ENCODE measurements at regions not wholly inside any gene's neighbourhood (a gene's known extent, or its start where the extent isn't known, plus 50 kb on each side); places are given as distances from the start of the nearest gene placed in this dataset.
A peak's percentile ranks its signal among the peaks of the same experiment; 100 is the strongest.

DNA sequence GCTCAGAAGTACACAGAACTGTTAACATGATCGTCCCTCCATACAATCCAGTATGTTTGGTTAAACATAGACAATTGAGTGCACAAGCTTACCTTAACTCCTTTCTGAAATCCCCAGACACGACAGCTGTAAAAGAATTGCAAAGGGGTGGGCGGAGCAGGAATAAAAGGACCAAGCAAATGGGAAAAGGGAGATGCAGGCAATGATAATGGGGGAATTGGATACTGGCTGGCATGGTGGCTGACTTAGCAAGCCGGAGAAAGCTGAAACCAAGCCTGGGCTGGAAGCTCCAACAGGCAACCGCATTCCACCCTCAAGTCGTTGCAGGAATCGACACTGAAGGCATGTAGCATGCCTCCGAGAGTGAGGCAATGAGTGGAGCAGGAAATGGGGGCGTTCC is 96.8 kb upstream of the TMEM132C start:
- in situ Hi-C loops (cut with MboI; ENCODE audit: low sequenced_read_pairs, unreplicated experiment): no loop called here
- TF ChIP-seq, protein P1, sequence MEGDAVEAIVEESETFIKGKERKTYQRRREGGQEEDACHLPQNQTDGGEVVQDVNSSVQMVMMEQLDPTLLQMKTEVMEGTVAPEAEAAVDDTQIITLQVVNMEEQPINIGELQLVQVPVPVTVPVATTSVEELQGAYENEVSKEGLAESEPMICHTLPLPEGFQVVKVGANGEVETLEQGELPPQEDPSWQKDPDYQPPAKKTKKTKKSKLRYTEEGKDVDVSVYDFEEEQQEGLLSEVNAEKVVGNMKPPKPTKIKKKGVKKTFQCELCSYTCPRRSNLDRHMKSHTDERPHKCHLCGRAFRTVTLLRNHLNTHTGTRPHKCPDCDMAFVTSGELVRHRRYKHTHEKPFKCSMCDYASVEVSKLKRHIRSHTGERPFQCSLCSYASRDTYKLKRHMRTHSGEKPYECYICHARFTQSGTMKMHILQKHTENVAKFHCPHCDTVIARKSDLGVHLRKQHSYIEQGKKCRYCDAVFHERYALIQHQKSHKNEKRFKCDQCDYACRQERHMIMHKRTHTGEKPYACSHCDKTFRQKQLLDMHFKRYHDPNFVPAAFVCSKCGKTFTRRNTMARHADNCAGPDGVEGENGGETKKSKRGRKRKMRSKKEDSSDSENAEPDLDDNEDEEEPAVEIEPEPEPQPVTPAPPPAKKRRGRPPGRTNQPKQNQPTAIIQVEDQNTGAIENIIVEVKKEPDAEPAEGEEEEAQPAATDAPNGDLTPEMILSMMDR (IDR thresholded peaks at IDR 0.05; ENCODE audit: borderline replicate concordance, control extremely low read depth, extremely low read depth, insufficient read depth, missing control alignments): no peak
- no peak for DNase-seq (ENCODE audit: low spot score)

DNA sequence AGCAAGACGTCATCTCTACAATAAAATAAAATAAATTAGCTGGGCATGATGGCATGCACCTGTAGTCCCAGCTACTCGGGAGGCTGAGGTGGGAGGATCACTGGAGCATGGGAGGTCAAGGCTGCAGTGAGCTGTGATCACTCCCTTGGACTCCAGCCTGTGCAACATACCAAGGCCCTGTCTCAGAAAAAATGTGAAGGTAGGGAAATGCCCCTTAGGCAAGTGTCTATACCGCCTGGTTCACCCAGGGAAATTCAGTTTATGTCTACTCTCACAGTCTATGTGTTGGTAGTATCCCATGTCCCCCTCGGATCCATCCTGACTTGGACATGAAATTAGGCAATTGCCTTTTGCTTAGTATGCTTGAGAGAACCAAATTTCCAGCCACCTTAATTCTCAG is 88.4 kb upstream of the TMEM132C start:
- in situ Hi-C loops (cut with MboI; ENCODE audit: low sequenced_read_pairs, unreplicated experiment): no loop called here
- TF ChIP-seq, protein P1 (IDR thresholded peaks at IDR 0.05; ENCODE audit: borderline replicate concordance, control extremely low read depth, extremely low read depth, insufficient read depth, missing control alignments): no peak

DNA sequence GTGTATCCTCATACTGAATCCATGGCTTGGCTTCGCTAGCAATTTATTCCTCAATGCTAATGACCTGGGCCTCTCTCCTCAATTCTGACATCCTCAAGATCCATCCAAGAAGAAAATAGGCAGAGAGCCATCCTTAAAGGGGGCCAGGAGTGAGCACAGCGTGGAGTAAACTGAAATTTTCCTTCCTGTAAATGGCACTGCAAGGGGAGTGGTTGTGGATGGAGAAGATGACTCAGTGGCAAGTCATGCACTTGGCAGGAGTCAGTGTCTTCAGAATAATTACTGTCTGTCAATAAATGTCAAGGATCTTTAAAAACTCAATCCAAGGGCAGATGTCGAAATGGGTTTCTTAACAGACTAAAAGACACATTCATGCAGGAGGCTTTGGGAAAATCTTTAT is 88.0 kb upstream of the TMEM132C start:
- DNase-seq (ENCODE audit: low spot score): no peak
- TF ChIP-seq, protein P1 (IDR thresholded peaks at IDR 0.05; ENCODE audit: borderline replicate concordance, control extremely low read depth, extremely low read depth, insufficient read depth, missing control alignments): no peak
- in situ Hi-C loops (cut with MboI; ENCODE audit: low sequenced_read_pairs, unreplicated experiment): no loop called here

More for the DNA sequence above, 88.4 kb upstream of the TMEM132C start:
- DNase-seq (ENCODE audit: low spot score): no peak

DNA sequence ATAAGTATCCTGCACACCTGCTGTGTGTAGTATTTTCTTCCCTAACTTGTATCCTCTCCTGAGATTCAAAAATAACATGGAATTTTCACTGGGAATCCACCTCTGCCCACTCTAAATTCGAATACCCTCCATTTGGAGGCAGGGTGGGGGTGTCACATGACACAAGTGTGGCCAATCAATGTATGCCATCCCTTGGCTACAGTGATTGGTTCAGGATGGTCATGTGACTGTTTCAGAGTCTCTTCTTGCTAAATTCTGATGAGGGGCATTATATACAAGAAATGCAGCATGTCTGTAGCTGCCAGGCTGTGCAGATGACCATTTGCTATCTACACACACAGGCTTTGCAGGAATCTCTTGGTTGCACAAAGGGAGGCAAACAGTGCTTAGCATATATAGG is 86.8 kb upstream of the TMEM132C start:
- TF ChIP-seq, protein P1 (IDR thresholded peaks at IDR 0.05; ENCODE audit: borderline replicate concordance, control extremely low read depth, extremely low read depth, insufficient read depth, missing control alignments): no peak
- in situ Hi-C loops (cut with MboI; ENCODE audit: low sequenced_read_pairs, unreplicated experiment): no loop called here
- DNase-seq (ENCODE audit: low spot score): no peak

DNA sequence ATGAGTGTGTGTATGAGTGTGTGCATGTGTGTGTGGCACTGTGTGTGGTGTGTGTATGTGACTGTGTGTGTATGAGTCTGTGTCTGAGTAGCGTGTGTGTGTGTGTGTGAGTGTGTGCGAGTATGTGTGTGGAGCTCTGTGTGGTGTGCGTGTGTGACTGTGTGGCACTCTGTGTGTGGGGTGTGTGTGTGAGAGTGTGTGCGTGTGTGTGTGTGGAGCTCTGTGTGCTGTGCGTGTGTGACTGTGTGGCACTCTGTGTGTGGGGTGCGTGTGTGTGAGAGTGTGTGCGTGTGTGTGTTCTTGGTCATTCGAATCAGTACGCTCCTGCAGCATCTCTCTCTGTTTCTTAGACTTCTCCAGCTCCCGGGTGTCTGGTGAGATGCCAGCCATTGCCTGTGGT is 76.9 kb upstream of the TMEM132C start:
- TF ChIP-seq, protein P1 (IDR thresholded peaks at IDR 0.05; ENCODE audit: borderline replicate concordance, control extremely low read depth, extremely low read depth, insufficient read depth, missing control alignments): no peak
- DNase-seq (ENCODE audit: low spot score): no peak
- in situ Hi-C loops (cut with MboI; ENCODE audit: low sequenced_read_pairs, unreplicated experiment): no loop called here

DNA sequence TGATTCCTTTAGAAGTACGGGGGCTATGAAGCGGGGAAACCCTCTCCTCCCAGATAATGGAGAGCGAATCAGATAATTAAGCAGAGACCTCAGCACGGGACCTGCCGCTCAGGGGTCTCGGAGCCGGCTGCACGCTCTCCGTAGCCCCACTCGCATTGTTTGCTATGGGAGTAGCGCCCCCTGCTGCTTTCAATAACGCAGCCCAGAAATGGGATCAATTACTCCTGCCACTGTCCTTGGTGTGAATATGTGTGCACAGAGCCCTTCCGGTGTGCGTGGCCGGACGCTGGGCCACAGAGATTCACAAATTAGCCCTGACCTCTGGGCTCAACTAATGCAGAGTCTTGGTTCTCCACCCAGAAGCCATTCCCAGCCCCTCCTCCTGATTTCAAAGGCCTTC is 76.4 kb upstream of the TMEM132C start:
- TF ChIP-seq, protein P1 (IDR thresholded peaks at IDR 0.05; ENCODE audit: borderline replicate concordance, control extremely low read depth, extremely low read depth, insufficient read depth, missing control alignments): no peak
- DNase-seq (ENCODE audit: low spot score): peak; percentile 10
- in situ Hi-C loops (cut with MboI; ENCODE audit: low sequenced_read_pairs, unreplicated experiment): no loop called here

DNA sequence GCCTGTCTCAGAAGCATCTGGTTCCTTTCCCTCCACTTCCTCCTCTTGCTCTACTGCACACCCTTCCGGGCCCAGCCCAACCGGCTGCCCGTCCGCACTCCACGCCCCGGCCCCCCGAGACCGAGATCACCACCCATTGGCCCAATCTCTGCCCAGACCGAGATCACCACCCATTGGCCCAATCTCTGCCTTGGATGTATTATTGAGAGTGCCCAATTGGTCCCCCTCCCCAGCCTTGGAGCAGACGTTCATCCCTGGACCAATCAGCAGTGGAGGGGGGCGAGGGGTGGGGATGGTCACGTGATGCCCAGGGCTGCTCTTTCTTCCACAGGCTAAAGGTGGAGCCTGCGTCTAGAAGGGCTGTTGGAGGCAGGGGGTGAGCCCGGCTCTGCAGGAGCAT is 75.6 kb upstream of the TMEM132C start:
- in situ Hi-C loops (cut with MboI; ENCODE audit: low sequenced_read_pairs, unreplicated experiment): no loop called here
- no peak for DNase-seq (ENCODE audit: low spot score)
- TF ChIP-seq, protein P1 (IDR thresholded peaks at IDR 0.05; ENCODE audit: borderline replicate concordance, control extremely low read depth, extremely low read depth, insufficient read depth, missing control alignments): no peak

Data from GM13976 (cell line).